Esophagus muscularis mucosa (tissue), 4 donors: ENCODE measurements at regions not wholly inside any gene's neighbourhood (a gene's known extent, or its start where the extent isn't known, plus 50 kb on each side); places are given as distances from the start of the nearest gene placed in this dataset.

Source experiments
- DNase-seq: peaks from one replicate; pipeline ENCODE4 v3.0.0-alpha.2; 2017; ENCODE audit errors: extremely low spot score
- H3K27ac ChIP-seq, 4 donors: fragments of 200-600 bp; sonication (generic); replicated peaks in 1 of 4; 1 replicate in 3 of 4; 2 replicates in 1 of 4; pipeline ENCODE4 v1.5.1; 2016 to 2019; ENCODE audit warnings: mild to moderate bottlenecking in 1 of 4
- H3K27me3 ChIP-seq, 4 donors: fragments of 200-600 bp; sonication (generic); one replicate each; pipeline versions ENCODE4 v1.5.1 to v1.6.0; 2016 to 2019
- H3K36me3 ChIP-seq, 4 donors: fragments of 200-600 bp; sonication (generic); one replicate each; pipeline ENCODE4 v1.5.1; 2016 to 2019
- H3K4me1 ChIP-seq, 4 donors: fragments of 200-600 bp; sonication (generic); one replicate each; pipeline ENCODE4 v1.5.1; 2016 to 2019
- H3K4me3 ChIP-seq, 4 donors: fragments of 200-600 bp; sonication (generic); 1 replicate in 2 of 4; 2 replicates in 2 of 4; pipeline ENCODE4 v1.5.1; 2016 to 2019; ENCODE audit warnings: mild to moderate bottlenecking in 4 of 4, moderate library complexity in 1 of 4
- H3K9me3 ChIP-seq, 4 donors: fragments of 200-600 bp; sonication (generic); 1 replicate in 3 of 4; 2 replicates in 1 of 4; pipeline ENCODE4 v1.5.1; 2016 to 2019
- CTCF ChIP-seq, 3 experiments: fragments of 200-600 bp in 2 of 3; fragments of 450-650 bp in 1 of 3; sonication (generic) in 2 of 3; IDR thresholded peaks; one replicate each; pipeline ENCODE4 v1.5.1; 2017 to 2019; ENCODE audit warnings: antibody characterized with exemption in 3 of 3, mild to moderate bottlenecking in 2 of 3, moderate library complexity in 1 of 3
- EP300 ChIP-seq: sonication (generic); formaldehyde crosslinking; IDR thresholded peaks from one replicate; pipeline ENCODE4 v1.6.1; 2017; ENCODE audit warnings: antibody characterized with exemption
- POLR2A ChIP-seq: fragments of 450-650 bp; IDR thresholded peaks from one replicate; pipeline ENCODE4 v1.6.1; 2017; ENCODE audit warnings: antibody characterized with exemption, moderate library complexity, mild to moderate bottlenecking, low read depth
- POLR2AphosphoS5 ChIP-seq, 2 donors: sonication (generic); formaldehyde crosslinking; IDR thresholded peaks; one replicate each; pipeline ENCODE4 v1.6.1; 2017; ENCODE audit warnings: antibody characterized with exemption in 2 of 2
- WGBS: methylation state at CpG from one replicate; pipeline ENCODE4 v1.1.5; 2018; 5-methylcytosine and 5-hydroxymethylcytosine counted together
- intact Hi-C: fragments of 100-400 bp; cut with DNase I; formaldehyde crosslinking; loops from one replicate; pipeline ENCODE4 v1.15.1; 2023

- Histone ChIP-seq H3K27me3 (no peaks in the 10 kb centered on the region), H3K9me3 (no peaks in the 10 kb centered on the region), H3K4me1 (no peaks in the 10 kb centered on the region), H3K36me3 (no peaks in the 10 kb centered on the region), H3K27ac (no peak overlapping the region), H3K4me3 (no peak overlapping the region)
- intact Hi-C loops: no loop called here
- WGBS: 80% methylated on average over 3 of the region's 3 CpGs
- no peak for DNase-seq
- TF ChIP-seq POLR2AphosphoS5 (IDR thresholded peaks at IDR 0.05): no peak
- TF ChIP-seq POLR2A: no peak
- no peak for TF ChIP-seq EP300
- TF ChIP-seq CTCF (IDR thresholded peaks at IDR 0.05): no peak
These were observed 413.3 kb downstream of the TSN start for GRCh38 chr2:122168799-122169198.

- Histone ChIP-seq H3K4me1 (no peaks in the 10 kb centered on the region), H3K36me3 (no peaks in the 10 kb centered on the region), H3K9me3 (no peaks in the 10 kb centered on the region), H3K4me3 (no peak overlapping the region), H3K27ac (no peak overlapping the region), H3K27me3 (no peaks in the 10 kb centered on the region)
- TF ChIP-seq CTCF (IDR thresholded peaks at IDR 0.05) (no peak), EP300 (no peak), POLR2AphosphoS5 (IDR thresholded peaks at IDR 0.05) (no peak)
- intact Hi-C loops: no loop called here
- DNase-seq: no peak
- WGBS: 93% methylated on average over 2 of the region's 2 CpGs
These were observed 417.4 kb downstream of the TSN start for GRCh38 chr2:122172812-122173211.

- WGBS: 82% methylated on average over 5 of the region's 6 CpGs
- H3K9me3 ChIP-seq: no peaks in the 10 kb centered on the region
- no peaks in the 10 kb centered on the region for H3K36me3 ChIP-seq
- no peaks in the 10 kb centered on the region for H3K4me1 ChIP-seq
- no peak for TF ChIP-seq POLR2AphosphoS5 (IDR thresholded peaks at IDR 0.05)
- no peak for TF ChIP-seq CTCF (IDR thresholded peaks at IDR 0.05)
- TF ChIP-seq EP300: no peak
- TF ChIP-seq POLR2A: no peak
- no peak for DNase-seq
- no peak overlapping the region for H3K4me3 ChIP-seq
- H3K27ac ChIP-seq: no peak overlapping the region
- intact Hi-C loops: no loop called here
- H3K27me3 ChIP-seq: no peaks in the 10 kb centered on the region
These were observed 418.6 kb downstream of the TSN start for GRCh38 chr2:122174061-122174460.

- DNase-seq: no peak
- no peaks in the 10 kb centered on the region for H3K27me3 ChIP-seq
- WGBS: 83% methylated on average over 6 of the region's 6 CpGs
- no peak for TF ChIP-seq POLR2A
- TF ChIP-seq EP300: no peak
- TF ChIP-seq CTCF (IDR thresholded peaks at IDR 0.05): no peak
- TF ChIP-seq POLR2AphosphoS5 (IDR thresholded peaks at IDR 0.05): no peak
- H3K4me1 ChIP-seq: no peaks in the 10 kb centered on the region
- no peaks in the 10 kb centered on the region for H3K36me3 ChIP-seq
- peaks cover 0 to 8% (median 7%) of the 10 kb centered on the region in 4 donors for H3K9me3 ChIP-seq
- intact Hi-C loops: no loop called here
- H3K27ac ChIP-seq: no peak overlapping the region
- no peak overlapping the region for H3K4me3 ChIP-seq
These were observed 424.2 kb downstream of the TSN start for GRCh38 chr2:122179492-122180165.

GRCh38 chr2:122180972-122181371, 425.5 kb downstream of the TSN start:
- H3K36me3 ChIP-seq: no peaks in the 10 kb centered on the region
- no peak for DNase-seq
- H3K4me3 ChIP-seq: no peak overlapping the region
- intact Hi-C loops: no loop called here
- H3K9me3 ChIP-seq: peaks cover 0 to 8% (median 7%) of the 10 kb centered on the region in 4 donors
- no peaks in the 10 kb centered on the region for H3K27me3 ChIP-seq
- H3K4me1 ChIP-seq: no peaks in the 10 kb centered on the region
- WGBS: 70% methylated on average over 1 of the region's 1 CpG
- TF ChIP-seq POLR2AphosphoS5 (IDR thresholded peaks at IDR 0.05) (no peak), POLR2A (no peak), CTCF (IDR thresholded peaks at IDR 0.05) (no peak), EP300 (no peak)
- H3K27ac ChIP-seq: no peak overlapping the region
